OCI-LY1 (cell line): ENCODE measurements at regions not wholly inside any gene's neighbourhood (a gene's known extent, or its start where the extent isn't known, plus 50 kb on each side); places are given as distances from the start of the nearest gene placed in this dataset.

Source experiments
- EZH2 ChIP-seq: fragments of 200-600 bp; sonication (generic), shearing (Covaris generic); IDR thresholded peaks from 2 replicates; pipeline ENCODE4 v1.8.0; 2017; ENCODE audit warnings: borderline replicate concordance, mixed run types, mild to moderate bottlenecking, antibody characterized with exemption, low read length, moderate library complexity, mixed read lengths
- TF ChIP-seq, protein P1 (sequence below): fragments of 200-600 bp; sonication (generic), shearing (Covaris generic); IDR thresholded peaks from 2 replicates; pipeline ENCODE4 v1.5.1; 2017; ENCODE audit warnings: mild to moderate bottlenecking, antibody characterized with exemption, low read length, moderate library complexity, mixed read lengths

DNA sequence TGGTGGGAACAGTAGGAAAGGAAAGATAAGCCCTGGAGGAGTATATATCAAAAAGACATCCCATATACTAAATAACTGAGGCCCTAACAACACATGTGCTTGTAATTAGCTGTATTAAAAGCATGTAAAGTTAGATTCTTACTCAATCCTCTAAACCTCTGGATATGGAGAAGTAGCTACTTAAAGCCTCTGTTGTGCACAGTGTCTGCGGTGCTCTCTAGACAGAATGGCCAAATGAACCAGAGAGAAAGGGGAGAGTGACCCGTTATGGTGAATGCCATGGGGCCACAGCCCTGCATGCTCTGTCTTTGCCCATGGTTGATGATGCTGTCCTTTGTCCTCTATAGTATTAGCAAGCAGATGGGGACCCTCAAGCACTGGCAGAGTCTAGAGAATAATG is 104.4 kb upstream of the SLC8A1 start:
- TF ChIP-seq, protein P1, sequence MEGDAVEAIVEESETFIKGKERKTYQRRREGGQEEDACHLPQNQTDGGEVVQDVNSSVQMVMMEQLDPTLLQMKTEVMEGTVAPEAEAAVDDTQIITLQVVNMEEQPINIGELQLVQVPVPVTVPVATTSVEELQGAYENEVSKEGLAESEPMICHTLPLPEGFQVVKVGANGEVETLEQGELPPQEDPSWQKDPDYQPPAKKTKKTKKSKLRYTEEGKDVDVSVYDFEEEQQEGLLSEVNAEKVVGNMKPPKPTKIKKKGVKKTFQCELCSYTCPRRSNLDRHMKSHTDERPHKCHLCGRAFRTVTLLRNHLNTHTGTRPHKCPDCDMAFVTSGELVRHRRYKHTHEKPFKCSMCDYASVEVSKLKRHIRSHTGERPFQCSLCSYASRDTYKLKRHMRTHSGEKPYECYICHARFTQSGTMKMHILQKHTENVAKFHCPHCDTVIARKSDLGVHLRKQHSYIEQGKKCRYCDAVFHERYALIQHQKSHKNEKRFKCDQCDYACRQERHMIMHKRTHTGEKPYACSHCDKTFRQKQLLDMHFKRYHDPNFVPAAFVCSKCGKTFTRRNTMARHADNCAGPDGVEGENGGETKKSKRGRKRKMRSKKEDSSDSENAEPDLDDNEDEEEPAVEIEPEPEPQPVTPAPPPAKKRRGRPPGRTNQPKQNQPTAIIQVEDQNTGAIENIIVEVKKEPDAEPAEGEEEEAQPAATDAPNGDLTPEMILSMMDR: no peak
- TF ChIP-seq EZH2: no peak
